ENCODE measurements at regions not wholly inside any gene's neighbourhood (a gene's known extent, or its start where the extent isn't known, plus 50 kb on each side); places are given as distances from the start of the nearest gene placed in this dataset.
A peak's percentile ranks its signal among the peaks of the same experiment; 100 is the strongest.

DNA sequence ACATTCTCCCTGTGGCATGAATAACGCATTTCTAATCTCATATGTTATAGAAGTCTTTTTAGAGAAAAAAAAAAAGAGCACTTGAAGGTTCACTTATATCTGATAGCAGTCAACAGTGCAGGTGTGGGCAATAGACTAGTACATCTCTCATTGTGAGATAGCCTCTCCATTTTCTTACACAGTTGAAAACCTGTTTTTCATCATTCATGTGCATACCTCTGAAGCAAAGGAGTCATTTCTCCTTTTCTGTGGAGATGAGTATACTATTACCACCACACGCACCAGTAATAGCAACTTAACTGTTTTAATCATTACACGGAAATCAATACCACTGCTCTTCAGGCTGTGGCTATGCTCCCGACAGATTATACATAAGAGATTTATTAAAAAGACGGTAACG lies 1653.3 kb upstream of the TMEFF2 start:
- FAIRE-seq = no peak
- TF ChIP-seq ZNF302 (CRISPR knock-in tag; IDR thresholded peaks at IDR 0.05) (no peak), EHMT2 (IDR thresholded peaks at IDR 0.05; ENCODE audit: low read depth) (no peak), NFE2L2 (conservative IDR thresholded peaks at IDR 0.05; ENCODE audit: low read length) (no peak), NR3C1 (IDR thresholded peaks at IDR 0.05) (no peak), KDM5A (IDR thresholded peaks at IDR 0.05) (no peak), CBX2 (IDR thresholded peaks at IDR 0.05; ENCODE audit: borderline replicate concordance, low read depth) (no peak), RFX5 (IDR thresholded peaks at IDR 0.05) (no peak), FOSB (CRISPR knock-in tag; IDR thresholded peaks at IDR 0.05) (no peak), JUNB (IDR thresholded peaks at IDR 0.05) (no peak), RARB (CRISPR knock-in tag; IDR thresholded peaks at IDR 0.05) (no peak), GATA3 (IDR thresholded peaks at IDR 0.05; ENCODE audit: borderline replicate concordance) (no peak)
- TF ChIP-seq, protein P1, sequence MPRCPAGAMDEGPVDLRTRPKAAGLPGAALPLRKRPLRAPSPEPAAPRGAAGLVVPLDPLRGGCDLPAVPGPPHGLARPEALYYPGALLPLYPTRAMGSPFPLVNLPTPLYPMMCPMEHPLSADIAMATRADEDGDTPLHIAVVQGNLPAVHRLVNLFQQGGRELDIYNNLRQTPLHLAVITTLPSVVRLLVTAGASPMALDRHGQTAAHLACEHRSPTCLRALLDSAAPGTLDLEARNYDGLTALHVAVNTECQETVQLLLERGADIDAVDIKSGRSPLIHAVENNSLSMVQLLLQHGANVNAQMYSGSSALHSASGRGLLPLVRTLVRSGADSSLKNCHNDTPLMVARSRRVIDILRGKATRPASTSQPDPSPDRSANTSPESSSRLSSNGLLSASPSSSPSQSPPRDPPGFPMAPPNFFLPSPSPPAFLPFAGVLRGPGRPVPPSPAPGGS (IDR thresholded peaks at IDR 0.05) = no peak
- TF ChIP-seq, protein P2, sequence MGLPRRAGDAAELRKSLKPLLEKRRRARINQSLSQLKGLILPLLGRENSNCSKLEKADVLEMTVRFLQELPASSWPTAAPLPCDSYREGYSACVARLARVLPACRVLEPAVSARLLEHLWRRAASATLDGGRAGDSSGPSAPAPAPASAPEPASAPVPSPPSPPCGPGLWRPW (IDR thresholded peaks at IDR 0.05) = no peak
- TF ChIP-seq, protein P3, sequence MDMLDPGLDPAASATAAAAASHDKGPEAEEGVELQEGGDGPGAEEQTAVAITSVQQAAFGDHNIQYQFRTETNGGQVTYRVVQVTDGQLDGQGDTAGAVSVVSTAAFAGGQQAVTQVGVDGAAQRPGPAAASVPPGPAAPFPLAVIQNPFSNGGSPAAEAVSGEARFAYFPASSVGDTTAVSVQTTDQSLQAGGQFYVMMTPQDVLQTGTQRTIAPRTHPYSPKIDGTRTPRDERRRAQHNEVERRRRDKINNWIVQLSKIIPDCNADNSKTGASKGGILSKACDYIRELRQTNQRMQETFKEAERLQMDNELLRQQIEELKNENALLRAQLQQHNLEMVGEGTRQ (IDR thresholded peaks at IDR 0.05) = no peak
- TF ChIP-seq, protein P4, sequence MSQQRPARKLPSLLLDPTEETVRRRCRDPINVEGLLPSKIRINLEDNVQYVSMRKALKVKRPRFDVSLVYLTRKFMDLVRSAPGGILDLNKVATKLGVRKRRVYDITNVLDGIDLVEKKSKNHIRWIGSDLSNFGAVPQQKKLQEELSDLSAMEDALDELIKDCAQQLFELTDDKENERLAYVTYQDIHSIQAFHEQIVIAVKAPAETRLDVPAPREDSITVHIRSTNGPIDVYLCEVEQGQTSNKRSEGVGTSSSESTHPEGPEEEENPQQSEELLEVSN (IDR thresholded peaks at IDR 0.05; ENCODE audit: borderline replicate concordance, low read depth) = no peak

DNA sequence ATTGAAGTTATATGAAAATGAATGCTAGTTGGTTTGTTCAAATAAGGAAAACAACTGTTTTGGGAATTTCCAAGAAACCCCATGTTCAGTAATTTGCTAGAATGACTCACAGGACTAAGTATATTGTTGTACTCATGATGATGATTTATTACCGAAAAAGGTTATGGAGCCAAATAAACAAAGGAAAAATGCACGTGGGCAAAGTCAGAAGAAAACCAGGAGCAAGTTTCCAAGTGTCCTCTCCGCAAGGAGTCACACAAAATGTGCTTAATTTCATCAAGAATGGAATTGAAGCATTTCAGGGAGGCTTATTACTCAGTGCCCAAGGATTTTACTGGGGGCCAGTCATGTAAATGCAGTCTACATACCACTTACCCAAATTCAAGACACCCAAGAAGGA lies 1652.4 kb upstream of the TMEFF2 start:
- peaks cover 19% of the 10 kb centered on the region for H3K4me1 ChIP-seq
- ChIA-PET CTCF (no interaction called here), POLR2A (no interaction called here)
- FAIRE-seq (no peak), ATAC-seq (no peak), DNase-seq (ENCODE audit: low read depth in 1 of 2, low spot score in 1 of 2) (no peak)
- no peak overlapping the region for H3K4me3 ChIP-seq
- H3K9me3 ChIP-seq = no peaks in the 10 kb centered on the region
- peak overlapping the region; percentile 22; the same call in 1 of the 3 replicates for H3K4me2 ChIP-seq
- 18% methylated on average over 3 of the region's 3 CpGs for WGBS (ENCODE audit: missing lambda C conversion rate)
- H3K27ac ChIP-seq = peak overlapping the region in 1 of 2 experiments; percentile 26; a peak in 2 of 6 replicates
- TF ChIP-seq EP300 (IDR thresholded peaks at IDR 0.05) (no peak), FOSL2 (IDR thresholded peaks at IDR 0.05) (no peak), FOSL2 (CRISPR knock-in tag; IDR thresholded peaks at IDR 0.05) (peak; percentile 18; the same call in 1 of the 2 replicates)

More for the DNA sequence above, 1653.3 kb upstream of the TMEFF2 start:
- Histone ChIP-seq H3K4me1 (peaks cover 19% of the 10 kb centered on the region), H3K4me3 (no peak overlapping the region), H3K9me3 (no peaks in the 10 kb centered on the region), H3K4me2 (no peak overlapping the region), H3K27ac (no peak overlapping the region)
- CTCF ChIA-PET = no interaction called here
- ATAC-seq (no peak), DNase-seq (ENCODE audit: low read depth in 1 of 2, low spot score in 1 of 2) (no peak)
- POLR2A ChIA-PET = no interaction called here
- WGBS (ENCODE audit: missing lambda C conversion rate) = 89% methylated on average over 6 of the region's 6 CpGs

DNA sequence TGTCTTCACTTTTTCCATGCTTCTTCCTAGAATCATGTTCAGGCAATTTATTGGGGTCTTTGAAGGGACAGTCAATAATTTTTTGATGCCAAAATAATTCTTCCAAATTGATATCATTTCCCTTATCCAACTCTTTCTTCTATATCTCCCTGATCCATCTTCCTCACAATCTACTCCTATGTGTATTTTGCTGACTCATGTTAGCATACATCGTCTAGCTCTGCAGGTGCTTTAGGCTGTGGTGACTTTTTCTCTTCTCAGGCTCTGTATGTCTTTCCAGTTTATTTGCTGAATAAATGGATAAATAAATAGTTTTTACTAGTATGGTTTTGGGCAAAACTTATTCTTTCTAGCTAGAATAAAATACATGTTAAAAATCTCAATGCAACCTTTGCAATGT lies 1650.9 kb upstream of the TMEFF2 start:
- WGBS (ENCODE audit: missing lambda C conversion rate) = 4% methylated on average over 1 of the region's 1 CpG
- FAIRE-seq (no peak), DNase-seq (ENCODE audit: low read depth in 1 of 2, low spot score in 1 of 2) (peak in 1 of 2 experiments; percentile 43), ATAC-seq (peak in 1 of 2 experiments; percentile 63; a peak in 2 of 6 replicates)
- peaks cover 30% of the 10 kb centered on the region for H3K4me1 ChIP-seq
- CTCF ChIA-PET = no interaction called here
- H3K27ac ChIP-seq = peak overlapping the region; percentile 36 to 63; a peak in 4 of 6 replicates
- POLR2A ChIA-PET = no interaction called here
- H3K4me3 ChIP-seq = no peak overlapping the region
- TF ChIP-seq ZNF302 (CRISPR knock-in tag; IDR thresholded peaks at IDR 0.05) (no peak), NFE2L2 (conservative IDR thresholded peaks at IDR 0.05; ENCODE audit: low read length) (peak; percentile 70), GATA3 (IDR thresholded peaks at IDR 0.05; ENCODE audit: borderline replicate concordance) (0 out of 2 replicates have a peak, but pooled peaks have one; percentile 15), MAFK (IDR thresholded peaks at IDR 0.05; ENCODE audit: partially characterized antibody) (peak; percentile 94), RNF2 (IDR thresholded peaks at IDR 0.05; ENCODE audit: borderline replicate concordance, low read depth) (no peak)
- no peak overlapping the region; the same call in 2 of the 3 replicates for H3K4me2 ChIP-seq
- H3K9me3 ChIP-seq = no peaks in the 10 kb centered on the region
